Upper lobe of left lung (tissue), 6 donors: ENCODE measurements at regions not wholly inside any gene's neighbourhood (a gene's known extent, or its start where the extent isn't known, plus 50 kb on each side); places are given as distances from the start of the nearest gene placed in this dataset.

Experiments
- ATAC-seq, 2 donors: fragments of 200-7000 bp; cut with Tn5 transposase; one replicate each; pipeline ENCODE4 v1.9.1; 2022; ENCODE audit warnings: mild to moderate bottlenecking in 2 of 2, moderate library complexity in 2 of 2; ENCODE audit not compliant: low FRiP score in 2 of 2
- DNase-seq, 2 donors: peaks; one replicate each; pipeline ENCODE4 v3.0.0-alpha.2; 2019 to 2020
- H3K27ac ChIP-seq, 4 donors: fragments of 200-600 bp; sonication (generic); one replicate each; pipeline ENCODE4 v1.5.1; 2016 to 2019
- H3K27me3 ChIP-seq, 4 donors: fragments of 200-600 bp; sonication (generic); one replicate each; pipeline ENCODE4 v1.5.1; 2017 to 2019
- H3K36me3 ChIP-seq, 4 donors: fragments of 200-600 bp; sonication (generic); one replicate each; pipeline ENCODE4 v1.5.1; 2016 to 2019
- H3K4me1 ChIP-seq, 4 donors: fragments of 200-600 bp; sonication (generic); one replicate each; pipeline ENCODE4 v1.5.1; 2018 to 2019
- H3K4me3 ChIP-seq, 4 donors: fragments of 200-600 bp; sonication (generic); one replicate each; pipeline ENCODE4 v1.5.1; 2017 to 2019; ENCODE audit warnings: mild to moderate bottlenecking in 2 of 4, moderate library complexity in 1 of 4
- H3K9me3 ChIP-seq, 4 donors: fragments of 200-600 bp; sonication (generic); one replicate each; pipeline ENCODE4 v1.5.1; 2018 to 2019
- CTCF ChIP-seq, 6 experiments: fragments of 450-650 bp in 4 of 6; fragments of 200-600 bp in 2 of 6; sonication (generic) in 2 of 6; IDR thresholded peaks; one replicate each; pipeline ENCODE4 v1.5.1; 2016 to 2019; ENCODE audit warnings: antibody characterized with exemption in 6 of 6
- EP300 ChIP-seq, 4 donors: sonication (generic); formaldehyde crosslinking; IDR thresholded peaks; one replicate each; pipeline ENCODE4 v1.5.1; 2017; ENCODE audit warnings: antibody characterized with exemption in 4 of 4, control low read depth in 2 of 4
- POLR2A ChIP-seq, 4 donors: fragments of 450-650 bp; IDR thresholded peaks; one replicate each; pipeline ENCODE4 v1.5.1; 2016 to 2017; ENCODE audit warnings: antibody characterized with exemption in 4 of 4, mild to moderate bottlenecking in 2 of 4
- POLR2AphosphoS5 ChIP-seq, 2 donors: sonication (generic); formaldehyde crosslinking; IDR thresholded peaks; one replicate each; pipeline ENCODE4 v1.5.1; 2017; ENCODE audit warnings: antibody characterized with exemption in 2 of 2
- WGBS, 2 donors: methylation state at CpG; one replicate each; pipeline ENCODE4 v1.1.5; 2017 to 2018; 5-methylcytosine and 5-hydroxymethylcytosine counted together
- donor health status: DM: no; HTN: no; CAD: no; lungs with moderate emphysema.
- donor health status: DM: no; HTN: yes; CAD: no; lungs with severe emphysema.

- Histone ChIP-seq H3K27me3 (no peaks in the 10 kb centered on the region), H3K36me3 (no peaks in the 10 kb centered on the region), H3K4me3 (no peak overlapping the region), H3K4me1 (no peaks in the 10 kb centered on the region), H3K9me3 (no peaks in the 10 kb centered on the region), H3K27ac (no peak overlapping the region)
- WGBS, 2 donors = 75 to 85% methylated on average over 6 of the region's 6 CpGs
- DNase-seq (no peak), ATAC-seq (no peak)
- TF ChIP-seq CTCF (IDR thresholded peaks at IDR 0.05) (no peak), POLR2AphosphoS5 (IDR thresholded peaks at IDR 0.05) (no peak), EP300 (IDR thresholded peaks at IDR 0.05) (no peak), POLR2A (IDR thresholded peaks at IDR 0.05) (no peak)
Measured at GRCh38 chr6:23630726-23631635, 495.0 kb upstream of the NRSN1 start.

- no peaks in the 10 kb centered on the region for H3K4me1 ChIP-seq
- no peaks in the 10 kb centered on the region for H3K27me3 ChIP-seq
- no peak overlapping the region for H3K27ac ChIP-seq
- no peak for ATAC-seq
- TF ChIP-seq EP300 (IDR thresholded peaks at IDR 0.05) (no peak), POLR2A (IDR thresholded peaks at IDR 0.05) (no peak), CTCF (IDR thresholded peaks at IDR 0.05) (no peak), POLR2AphosphoS5 (IDR thresholded peaks at IDR 0.05) (no peak)
- H3K36me3 ChIP-seq = no peaks in the 10 kb centered on the region
- no peak for DNase-seq
- H3K4me3 ChIP-seq = no peak overlapping the region
- no peaks in the 10 kb centered on the region for H3K9me3 ChIP-seq
- WGBS, 2 donors = 87 to 94% methylated on average over 7 of the region's 7 CpGs
Measured at GRCh38 chr6:23633996-23634395, 492.0 kb upstream of the NRSN1 start.

GRCh38 chr6:23635150-23635549 lies 490.9 kb upstream of the NRSN1 start:
- ATAC-seq (no peak), DNase-seq (no peak)
- no peaks in the 10 kb centered on the region for H3K36me3 ChIP-seq
- TF ChIP-seq CTCF (IDR thresholded peaks at IDR 0.05) (no peak), EP300 (IDR thresholded peaks at IDR 0.05) (no peak), POLR2A (IDR thresholded peaks at IDR 0.05) (no peak), POLR2AphosphoS5 (IDR thresholded peaks at IDR 0.05) (no peak)
- H3K27ac ChIP-seq = no peak overlapping the region
- H3K9me3 ChIP-seq = no peaks in the 10 kb centered on the region
- H3K4me3 ChIP-seq = no peak overlapping the region
- H3K27me3 ChIP-seq = no peaks in the 10 kb centered on the region
- 82 to 85% methylated on average over 4 of the region's 4 CpGs for WGBS, 2 donors
- H3K4me1 ChIP-seq = no peaks in the 10 kb centered on the region

- H3K4me1 ChIP-seq = no peaks in the 10 kb centered on the region
- WGBS, 2 donors = 91 to 96% methylated on average over 6 of the region's 6 CpGs
- H3K27me3 ChIP-seq = no peaks in the 10 kb centered on the region
- no peak overlapping the region for H3K27ac ChIP-seq
- no peak for ATAC-seq
- no peak for DNase-seq
- no peak overlapping the region for H3K4me3 ChIP-seq
- H3K9me3 ChIP-seq = no peaks in the 10 kb centered on the region
- no peaks in the 10 kb centered on the region for H3K36me3 ChIP-seq
- TF ChIP-seq CTCF (IDR thresholded peaks at IDR 0.05) (no peak), POLR2AphosphoS5 (IDR thresholded peaks at IDR 0.05) (no peak), POLR2A (IDR thresholded peaks at IDR 0.05) (no peak), EP300 (IDR thresholded peaks at IDR 0.05) (no peak)
Measured at GRCh38 chr6:23637296-23637695, 488.7 kb upstream of the NRSN1 start.

- 89% methylated on average over 1 of the region's 1 CpG for WGBS, 2 donors
- TF ChIP-seq CTCF (IDR thresholded peaks at IDR 0.05) (no peak), POLR2A (IDR thresholded peaks at IDR 0.05) (no peak), POLR2AphosphoS5 (IDR thresholded peaks at IDR 0.05) (no peak), EP300 (IDR thresholded peaks at IDR 0.05) (no peak)
Measured at GRCh38 chr6:23642849-23643248, 483.2 kb upstream of the NRSN1 start.

More at GRCh38 chr6:23642849-23643248, 483.2 kb upstream of the NRSN1 start:
- H3K4me1 ChIP-seq = no peaks in the 10 kb centered on the region
- H3K4me3 ChIP-seq = no peak overlapping the region
- H3K9me3 ChIP-seq = no peaks in the 10 kb centered on the region
- no peak for ATAC-seq
- H3K27ac ChIP-seq = no peak overlapping the region
- no peaks in the 10 kb centered on the region for H3K27me3 ChIP-seq
- H3K36me3 ChIP-seq = no peaks in the 10 kb centered on the region
- no peak for DNase-seq
